ENCODE measurements at regions not wholly inside any gene's neighbourhood (a gene's known extent, or its start where the extent isn't known, plus 50 kb on each side); places are given as distances from the start of the nearest gene placed in this dataset.

GRCh38 chr1:99133756-99134500 is 129.3 kb upstream of the PLPPR5 start:
- no peaks in the 10 kb centered on the region for H4K20me1 ChIP-seq (ENCODE audit: insufficient read depth, low read length)
- DNase-seq, result no peak
- no peaks in the 10 kb centered on the region for H3K9me3 ChIP-seq (replicated peaks; ENCODE audit: insufficient read depth, low read length)

GRCh38 chr1:99137554-99138206 is 126.6 kb upstream of the PLPPR4 start:
- H3K27ac ChIP-seq (ENCODE audit: low read length), result no peak overlapping the region
- no peaks in the 10 kb centered on the region for H3K27me3 ChIP-seq (replicated peaks; ENCODE audit: insufficient read depth, low read length)
- no peaks in the 10 kb centered on the region for H3K4me1 ChIP-seq (ENCODE audit: low read length)
- no peak overlapping the region for H3K4me3 ChIP-seq (ENCODE audit: low read length)
- H2AFZ ChIP-seq (ENCODE audit: low read length), result no peak overlapping the region
- H3K4me2 ChIP-seq (ENCODE audit: low read depth, low read length), result no peak overlapping the region
- no peaks in the 10 kb centered on the region for H3K36me3 ChIP-seq (replicated peaks; ENCODE audit: insufficient read depth, low read length)
- no peak for TF ChIP-seq EZH2 (optimal IDR thresholded peaks at IDR 0.05; ENCODE audit: low read depth, low read length)
- no peaks in the 10 kb centered on the region for H4K20me1 ChIP-seq (ENCODE audit: insufficient read depth, low read length)
- H3K9me3 ChIP-seq (replicated peaks; ENCODE audit: insufficient read depth, low read length), result no peaks in the 10 kb centered on the region
- no peaks in the 10 kb centered on the region for H3K79me2 ChIP-seq (ENCODE audit: low read length)
- no peak for DNase-seq
- no peak overlapping the region for H3K9ac ChIP-seq (ENCODE audit: low read length)
- H3F3A ChIP-seq (ENCODE audit: insufficient read depth, low read length), result no peaks in the 10 kb centered on the region
- no peaks in the 10 kb centered on the region for H3K9me2 ChIP-seq (replicated peaks; ENCODE audit: insufficient read depth, low read length)

More at GRCh38 chr1:99133756-99134500, 129.3 kb upstream of the PLPPR5 start:
- Histone ChIP-seq H3K4me2 (ENCODE audit: low read depth, low read length) (no peak overlapping the region), H3K9me2 (replicated peaks; ENCODE audit: insufficient read depth, low read length) (no peaks in the 10 kb centered on the region), H3K36me3 (replicated peaks; ENCODE audit: insufficient read depth, low read length) (no peaks in the 10 kb centered on the region), H3K27me3 (replicated peaks; ENCODE audit: insufficient read depth, low read length) (no peaks in the 10 kb centered on the region), H3K4me3 (ENCODE audit: low read length) (no peak overlapping the region), H3K79me2 (ENCODE audit: low read length) (no peaks in the 10 kb centered on the region), H3F3A (ENCODE audit: insufficient read depth, low read length) (no peaks in the 10 kb centered on the region), H3K4me1 (ENCODE audit: low read length) (no peaks in the 10 kb centered on the region), H3K27ac (ENCODE audit: low read length) (no peak overlapping the region), H2AFZ (ENCODE audit: low read length) (no peak overlapping the region), H3K9ac (ENCODE audit: low read length) (no peak overlapping the region)
- TF ChIP-seq CTCF (IDR thresholded peaks at IDR 0.05; ENCODE audit: low read length) (no peak), EZH2phosphoT487 (IDR thresholded peaks at IDR 0.05; ENCODE audit: low read length) (no peak), EZH2 (optimal IDR thresholded peaks at IDR 0.05; ENCODE audit: low read depth, low read length) (no peak)

GRCh38 chr1:99139876-99140275 is 124.4 kb upstream of the PLPPR4 start:
- H3K4me3 ChIP-seq (ENCODE audit: low read length), result no peak overlapping the region
- no peaks in the 10 kb centered on the region for H3K36me3 ChIP-seq (replicated peaks; ENCODE audit: insufficient read depth, low read length)
- TF ChIP-seq EZH2phosphoT487 (IDR thresholded peaks at IDR 0.05; ENCODE audit: low read length) (no peak), EZH2 (optimal IDR thresholded peaks at IDR 0.05; ENCODE audit: low read depth, low read length) (no peak), CTCF (IDR thresholded peaks at IDR 0.05; ENCODE audit: low read length) (no peak)
- no peaks in the 10 kb centered on the region for H4K20me1 ChIP-seq (ENCODE audit: insufficient read depth, low read length)
- no peaks in the 10 kb centered on the region for H3F3A ChIP-seq (ENCODE audit: insufficient read depth, low read length)
- no peak overlapping the region for H3K27ac ChIP-seq (ENCODE audit: low read length)
- no peaks in the 10 kb centered on the region for H3K79me2 ChIP-seq (ENCODE audit: low read length)
- no peak overlapping the region for H2AFZ ChIP-seq (ENCODE audit: low read length)
- H3K9ac ChIP-seq (ENCODE audit: low read length), result no peak overlapping the region
- no peak for DNase-seq
- H3K27me3 ChIP-seq (replicated peaks; ENCODE audit: insufficient read depth, low read length), result no peaks in the 10 kb centered on the region
- no peaks in the 10 kb centered on the region for H3K9me3 ChIP-seq (replicated peaks; ENCODE audit: insufficient read depth, low read length)
- H3K9me2 ChIP-seq (replicated peaks; ENCODE audit: insufficient read depth, low read length), result no peaks in the 10 kb centered on the region
- H3K4me1 ChIP-seq (ENCODE audit: low read length), result no peaks in the 10 kb centered on the region
- no peak overlapping the region for H3K4me2 ChIP-seq (ENCODE audit: low read depth, low read length)

Measured in MM.1S (cell line).